ENCODE measurements at regions not wholly inside any gene's neighbourhood (a gene's known extent, or its start where the extent isn't known, plus 50 kb on each side); places are given as distances from the start of the nearest gene placed in this dataset.

DNA sequence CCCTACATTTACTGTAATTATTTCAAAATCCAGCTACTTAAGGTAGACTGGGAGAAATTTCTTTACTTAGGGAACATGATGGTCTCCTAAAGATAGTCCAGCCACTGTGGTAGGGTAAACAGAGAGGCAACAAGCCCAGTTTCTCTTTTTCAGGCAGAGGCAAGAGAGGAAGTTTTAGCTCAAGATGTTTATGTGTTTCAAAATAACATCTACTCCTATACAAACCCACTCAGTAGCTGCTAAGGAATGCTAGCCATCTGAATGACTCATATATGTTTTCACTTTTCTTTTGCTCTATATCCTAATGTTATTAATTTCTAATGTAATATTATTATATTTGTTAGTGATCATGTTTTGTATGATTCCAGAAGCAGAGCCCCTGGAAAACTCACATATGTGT, 856.6 kb downstream of the PLA2G4A start:
- TF ChIP-seq POLR2AphosphoS5 (IDR thresholded peaks at IDR 0.05) (no peak), EP300 (conservative IDR thresholded peaks at IDR 0.05; ENCODE audit: poor library complexity, severe bottlenecking) (no peak), RAD21 (conservative IDR thresholded peaks at IDR 0.05) (no peak)
- TF ChIP-seq, protein P1, sequence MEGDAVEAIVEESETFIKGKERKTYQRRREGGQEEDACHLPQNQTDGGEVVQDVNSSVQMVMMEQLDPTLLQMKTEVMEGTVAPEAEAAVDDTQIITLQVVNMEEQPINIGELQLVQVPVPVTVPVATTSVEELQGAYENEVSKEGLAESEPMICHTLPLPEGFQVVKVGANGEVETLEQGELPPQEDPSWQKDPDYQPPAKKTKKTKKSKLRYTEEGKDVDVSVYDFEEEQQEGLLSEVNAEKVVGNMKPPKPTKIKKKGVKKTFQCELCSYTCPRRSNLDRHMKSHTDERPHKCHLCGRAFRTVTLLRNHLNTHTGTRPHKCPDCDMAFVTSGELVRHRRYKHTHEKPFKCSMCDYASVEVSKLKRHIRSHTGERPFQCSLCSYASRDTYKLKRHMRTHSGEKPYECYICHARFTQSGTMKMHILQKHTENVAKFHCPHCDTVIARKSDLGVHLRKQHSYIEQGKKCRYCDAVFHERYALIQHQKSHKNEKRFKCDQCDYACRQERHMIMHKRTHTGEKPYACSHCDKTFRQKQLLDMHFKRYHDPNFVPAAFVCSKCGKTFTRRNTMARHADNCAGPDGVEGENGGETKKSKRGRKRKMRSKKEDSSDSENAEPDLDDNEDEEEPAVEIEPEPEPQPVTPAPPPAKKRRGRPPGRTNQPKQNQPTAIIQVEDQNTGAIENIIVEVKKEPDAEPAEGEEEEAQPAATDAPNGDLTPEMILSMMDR (IDR thresholded peaks at IDR 0.05; ENCODE audit: poor library complexity, severe bottlenecking) = no peak
